SK-N-SH (cell line): ENCODE measurements at regions not wholly inside any gene's neighbourhood (a gene's known extent, or its start where the extent isn't known, plus 50 kb on each side); places are given as distances from the start of the nearest gene placed in this dataset.

Source experiments
- CTCF ChIA-PET: fragments of 300-600, 350-600 bp; formaldehyde crosslinking; extraction: SDS; loops from one replicate; lab custom pipeline; 2021; lab: Yijun Ruan, JAX
- POLR2A ChIA-PET: fragments of 350-600 bp; sonication (Branson Sonifier 250); formaldehyde crosslinking; extraction: SDS; loops from one replicate; lab custom pipeline; 2020; ENCODE audit warnings: antibody characterized with exemption, inconsistent platforms; lab: Yijun Ruan, JAX
- DNase-seq: peaks from one replicate; pipeline ENCODE4 v3.0.0; 2012
- H2AFZ ChIP-seq: fragments of 200-600 bp; sonication (generic); 2 replicates; pipeline ENCODE4 v1.8.1; 2016; ENCODE audit warnings: antibody characterized with exemption, mild to moderate bottlenecking, low read depth
- H3F3A ChIP-seq: fragments of 200-600 bp; sonication (generic); replicated peaks from 2 replicates; pipeline ENCODE3; 2016; ENCODE audit warnings: antibody characterized with exemption, mild to moderate bottlenecking; ENCODE audit not compliant: insufficient read depth
- H3K27ac ChIP-seq, 2 experiments: fragments of 200-500 bp in 1 of 2; fragments of 200-600 bp in 1 of 2; sonication (Bioruptor generic) in 1 of 2; sonication (generic), shearing (Covaris generic) in 1 of 2; 2 replicates each; pipeline versions ENCODE4 v1.5.1 to v1.6.1; 2014 to 2016; ENCODE audit warnings: low read depth in 2 of 2, inconsistent platforms in 1 of 2, low read length in 1 of 2, mild to moderate bottlenecking in 1 of 2, mixed read lengths in 1 of 2
- H3K27me3 ChIP-seq: fragments of 200-600 bp; sonication (generic), shearing (Covaris generic); 2 replicates; pipeline ENCODE4 v1.6.1; 2016; ENCODE audit warnings: mixed run types; ENCODE audit not compliant: insufficient read depth
- H3K36me3 ChIP-seq, 2 experiments: fragments of 200-500 bp in 1 of 2; fragments of 200-600 bp in 1 of 2; sonication (Bioruptor generic) in 1 of 2; sonication (generic) in 1 of 2; replicated peaks in 1 of 2; 2 replicates each; pipeline versions ENCODE3 to v1.5.1; 2014 to 2016; ENCODE audit warnings: low read length in 1 of 2, mild to moderate bottlenecking in 1 of 2; ENCODE audit not compliant: insufficient read depth in 2 of 2, control insufficient read depth in 1 of 2
- H3K4me1 ChIP-seq, 2 experiments: fragments of 200-500 bp in 1 of 2; fragments of 200-600 bp in 1 of 2; sonication (Bioruptor generic) in 1 of 2; sonication (generic), shearing (Covaris generic) in 1 of 2; 2 replicates each; pipeline versions ENCODE4 v1.5.1 to v1.6.1; 2014 to 2016; ENCODE audit warnings: low read depth in 1 of 2, low read length in 1 of 2, mixed run types in 1 of 2; ENCODE audit not compliant: insufficient read depth in 2 of 2, control insufficient read depth in 1 of 2
- H3K4me2 ChIP-seq: fragments of 200-600 bp; sonication (generic), shearing (Covaris generic); 2 replicates; pipeline ENCODE4 v1.6.1; 2017; ENCODE audit warnings: mixed run types
- H3K4me3 ChIP-seq, 2 experiments: fragments of 200-500 bp in 1 of 2; fragments of 200-600 bp in 1 of 2; sonication (Bioruptor generic) in 1 of 2; sonication (generic), shearing (Covaris generic) in 1 of 2; 2 replicates each; pipeline versions ENCODE4 v1.5.1 to v1.8.1; 2014 to 2016; ENCODE audit warnings: low read depth in 2 of 2, inconsistent platforms in 1 of 2, low read length in 1 of 2, mild to moderate bottlenecking in 1 of 2, mixed read lengths in 1 of 2, moderate library complexity in 1 of 2
- H3K79me2 ChIP-seq: fragments of 200-600 bp; sonication (generic); 2 replicates; pipeline ENCODE4 v1.8.1; 2017; ENCODE audit warnings: mild to moderate bottlenecking; ENCODE audit not compliant: insufficient read depth
- H3K9ac ChIP-seq: fragments of 200-600 bp; sonication (generic); 2 replicates; pipeline ENCODE4 v1.6.1; 2017; ENCODE audit warnings: mixed run types
- H3K9me2 ChIP-seq: fragments of 200-600 bp; sonication (generic); 2 replicates; pipeline ENCODE4 v1.6.1; 2017; ENCODE audit warnings: mixed run types
- H3K9me3 ChIP-seq: fragments of 200-600 bp; sonication (generic); 2 replicates; pipeline ENCODE4 v1.6.1; 2017; ENCODE audit warnings: mixed run types, mild to moderate bottlenecking, moderate library complexity
- H4K20me1 ChIP-seq: fragments of 200-600 bp; sonication (generic); 2 replicates; pipeline ENCODE4 v1.6.1; 2017; ENCODE audit warnings: mild to moderate bottlenecking, mixed run types; ENCODE audit not compliant: insufficient read depth
- CHD2 ChIP-seq: fragments of 150-350 bp; IDR thresholded peaks from 2 replicates; pipeline ENCODE4 v1.6.1; 2018; ENCODE audit warnings: low read length; ENCODE audit not compliant: partially characterized antibody
- EZH2phosphoT487 ChIP-seq: fragments of 200-600 bp; sonication (generic); IDR thresholded peaks from 2 replicates; pipeline ENCODE4 v1.6.1; 2017; ENCODE audit warnings: low read depth, mixed run types, mild to moderate bottlenecking, antibody characterized with exemption, moderate library complexity, borderline replicate concordance
- FOSL2 ChIP-seq: IDR thresholded peaks from 2 replicates; pipeline ENCODE4 v1.4.0; 2012; ENCODE audit warnings: low read depth, mild to moderate bottlenecking, moderate library complexity, borderline replicate concordance
- FOXM1 ChIP-seq: IDR thresholded peaks from 2 replicates; pipeline ENCODE4 v1.4.0; 2012; ENCODE audit warnings: low read depth, mild to moderate bottlenecking
- GABPA ChIP-seq: IDR thresholded peaks from 2 replicates; pipeline ENCODE4 v1.4.0; 2012; ENCODE audit warnings: low read depth, mild to moderate bottlenecking
- GATA2 ChIP-seq: sonication (generic); formaldehyde crosslinking; IDR thresholded peaks from 2 replicates; pipeline ENCODE4 v1.5.0; 2020; ENCODE audit warnings: mild to moderate bottlenecking, missing genetic modification reagents
- IRF3 ChIP-seq: fragments of 150-350 bp; IDR thresholded peaks from 2 replicates; pipeline ENCODE4 v1.6.1; 2016; ENCODE audit warnings: mild to moderate bottlenecking, low read depth, low read length
- JUND ChIP-seq: IDR thresholded peaks from 2 replicates; pipeline ENCODE4 v1.4.0; 2012
- MXI1 ChIP-seq: IDR thresholded peaks from 2 replicates; pipeline ENCODE4 v1.6.1; 2012; ENCODE audit warnings: mild to moderate bottlenecking, low read depth, low read length, improper control_type of control experiment
- NRF1 ChIP-seq: IDR thresholded peaks from 2 replicates; pipeline ENCODE4 v1.6.1; 2012; ENCODE audit warnings: low read depth, mild to moderate bottlenecking, low read length
- PBX3 ChIP-seq: IDR thresholded peaks from 2 replicates; pipeline ENCODE4; 2012
- RAD21 ChIP-seq: IDR thresholded peaks from 2 replicates; pipeline ENCODE4 v1.6.1; 2012; ENCODE audit warnings: mild to moderate bottlenecking, low read length
- REST ChIP-seq: IDR thresholded peaks from 2 replicates; pipeline ENCODE4 v1.6.1; 2012; ENCODE audit warnings: mild to moderate bottlenecking, low read depth, low read length, moderate library complexity
- RFX5 ChIP-seq: IDR thresholded peaks from 2 replicates; pipeline ENCODE4 v1.6.1; 2012; ENCODE audit warnings: mild to moderate bottlenecking, improper control_type of control experiment, low read length
- RXRA ChIP-seq: IDR thresholded peaks from 2 replicates; pipeline ENCODE4 v1.4.0; 2012; ENCODE audit warnings: low read depth, mild to moderate bottlenecking, borderline replicate concordance
- TAF1 ChIP-seq: IDR thresholded peaks from 2 replicates; pipeline ENCODE4 v1.6.1; 2012; ENCODE audit warnings: low read depth, mild to moderate bottlenecking, low read length, moderate library complexity, borderline replicate concordance
- YY1 ChIP-seq: IDR thresholded peaks from 2 replicates; pipeline ENCODE4 v1.4.0; 2012; ENCODE audit warnings: low read depth, mild to moderate bottlenecking
- ZBTB33 ChIP-seq: IDR thresholded peaks from 2 replicates; pipeline ENCODE4 v1.4.0; 2012; ENCODE audit warnings: low read depth, borderline replicate concordance
- WGBS: methylation state at CpG from one replicate; pipeline ENCODE4 v1.1.6; 2017; ENCODE audit warnings: low lambda C conversion rate; 5-methylcytosine and 5-hydroxymethylcytosine counted together

- Histone ChIP-seq H3K79me2 (no peaks in the 10 kb centered on the region), H3K9me3 (no peaks in the 10 kb centered on the region), H3K4me2 (no peak overlapping the region), H3K9me2 (no peaks in the 10 kb centered on the region), H3K4me3 (no peak overlapping the region), H3K27ac (no peak overlapping the region), H3K9ac (no peak overlapping the region), H3K4me1 (no peaks in the 10 kb centered on the region), H2AFZ (no peak overlapping the region), H3F3A (no peaks in the 10 kb centered on the region), H3K36me3 (no peaks in the 10 kb centered on the region), H3K27me3 (peaks cover 10% of the 10 kb centered on the region; the same call in 1 of the 2 replicates), H4K20me1 (no peaks in the 10 kb centered on the region)
- ChIA-PET POLR2A (no interaction called here), CTCF (no interaction called here)
- TF ChIP-seq PBX3 (peak; percentile 21; the same call in 1 of the 2 replicates), GABPA (no peak)
- under 1% methylated on average over 4 of the region's 4 CpGs for WGBS
- no peak for DNase-seq
Measured at GRCh38 chr20:22414305-22414742, 170.0 kb downstream of the FOXA2 start.

GRCh38 chr20:22412977-22413868, 171.1 kb downstream of the FOXA2 start:
- CTCF ChIA-PET = no interaction called here
- no peak overlapping the region for H3K4me2 ChIP-seq

More at GRCh38 chr20:22412977-22413868, 171.1 kb downstream of the FOXA2 start:
- WGBS = 18% methylated on average over 14 of the region's 14 CpGs
- POLR2A ChIA-PET = no interaction called here
- H3K9me3 ChIP-seq = no peaks in the 10 kb centered on the region
- H3K4me1 ChIP-seq = no peaks in the 10 kb centered on the region
- TF ChIP-seq EZH2phosphoT487 (no peak), REST (no peak), GATA2 (CRISPR knock-in tag) (no peak), GABPA (no peak), IRF3 (no peak), MXI1 (no peak), CHD2 (no peak), JUND (no peak), RAD21 (no peak), RXRA (no peak), NRF1 (no peak), ZBTB33 (no peak), TAF1 (no peak), RFX5 (no peak), FOXM1 (no peak), YY1 (no peak), FOSL2 (no peak)
- TF ChIP-seq, all 33 proteins: peak for 0
- Histone ChIP-seq H3K27ac (no peak overlapping the region), H3K79me2 (no peaks in the 10 kb centered on the region), H3K27me3 (peaks cover 10% of the 10 kb centered on the region; the same call in 1 of the 2 replicates), H3K9ac (no peak overlapping the region), H4K20me1 (no peaks in the 10 kb centered on the region), H2AFZ (no peak overlapping the region), H3K36me3 (no peaks in the 10 kb centered on the region), H3F3A (no peaks in the 10 kb centered on the region), H3K4me3 (no peak overlapping the region), H3K9me2 (no peaks in the 10 kb centered on the region)
- no peak for DNase-seq
